Esophagus muscularis mucosa (tissue), 4 donors: ENCODE measurements at regions not wholly inside any gene's neighbourhood (a gene's known extent, or its start where the extent isn't known, plus 50 kb on each side); places are given as distances from the start of the nearest gene placed in this dataset.

ENCODE experiments used
- DNase-seq: peaks from one replicate; pipeline ENCODE4 v3.0.0-alpha.2; 2017; ENCODE audit errors: extremely low spot score
- H3K27ac ChIP-seq, 4 donors: fragments of 200-600 bp; sonication (generic); replicated peaks in 1 of 4; 1 replicate in 3 of 4; 2 replicates in 1 of 4; pipeline ENCODE4 v1.5.1; 2016 to 2019; ENCODE audit warnings: mild to moderate bottlenecking in 1 of 4
- H3K27me3 ChIP-seq, 4 donors: fragments of 200-600 bp; sonication (generic); one replicate each; pipeline versions ENCODE4 v1.5.1 to v1.6.0; 2016 to 2019
- H3K36me3 ChIP-seq, 4 donors: fragments of 200-600 bp; sonication (generic); one replicate each; pipeline ENCODE4 v1.5.1; 2016 to 2019
- H3K4me1 ChIP-seq, 4 donors: fragments of 200-600 bp; sonication (generic); one replicate each; pipeline ENCODE4 v1.5.1; 2016 to 2019
- H3K4me3 ChIP-seq, 4 donors: fragments of 200-600 bp; sonication (generic); 1 replicate in 2 of 4; 2 replicates in 2 of 4; pipeline ENCODE4 v1.5.1; 2016 to 2019; ENCODE audit warnings: mild to moderate bottlenecking in 4 of 4, moderate library complexity in 1 of 4
- H3K9me3 ChIP-seq, 4 donors: fragments of 200-600 bp; sonication (generic); 1 replicate in 3 of 4; 2 replicates in 1 of 4; pipeline ENCODE4 v1.5.1; 2016 to 2019
- CTCF ChIP-seq, 3 experiments: fragments of 200-600 bp in 2 of 3; fragments of 450-650 bp in 1 of 3; sonication (generic) in 2 of 3; IDR thresholded peaks; one replicate each; pipeline ENCODE4 v1.5.1; 2017 to 2019; ENCODE audit warnings: antibody characterized with exemption in 3 of 3, mild to moderate bottlenecking in 2 of 3, moderate library complexity in 1 of 3
- EP300 ChIP-seq: sonication (generic); formaldehyde crosslinking; IDR thresholded peaks from one replicate; pipeline ENCODE4 v1.6.1; 2017; ENCODE audit warnings: antibody characterized with exemption
- POLR2A ChIP-seq: fragments of 450-650 bp; IDR thresholded peaks from one replicate; pipeline ENCODE4 v1.6.1; 2017; ENCODE audit warnings: antibody characterized with exemption, moderate library complexity, mild to moderate bottlenecking, low read depth
- POLR2AphosphoS5 ChIP-seq, 2 donors: sonication (generic); formaldehyde crosslinking; IDR thresholded peaks; one replicate each; pipeline ENCODE4 v1.6.1; 2017; ENCODE audit warnings: antibody characterized with exemption in 2 of 2
- WGBS: methylation state at CpG from one replicate; pipeline ENCODE4 v1.1.5; 2018; 5-methylcytosine and 5-hydroxymethylcytosine counted together
- intact Hi-C: fragments of 100-400 bp; cut with DNase I; formaldehyde crosslinking; loops from one replicate; pipeline ENCODE4 v1.15.1; 2023

- 58% methylated on average over 21 of the region's 24 CpGs for WGBS
- Histone ChIP-seq H3K27ac (no peak overlapping the region), H3K9me3 (no peaks in the 10 kb centered on the region), H3K4me3 (no peak overlapping the region), H3K36me3 (no peaks in the 10 kb centered on the region), H3K4me1 (peaks cover 0 to 22% (median 13%) of the 10 kb centered on the region in 4 donors), H3K27me3 (peaks cover 0 to 50% (median 0%) of the 10 kb centered on the region in 4 donors)
- TF ChIP-seq POLR2A = no peak
- DNase-seq = no peak
- intact Hi-C loops = no loop called here
Observed at GRCh38 chr1:47555841-47556560, 118.2 kb downstream of the FOXD2 start.

GRCh38 chr1:47557066-47557465 is 119.2 kb downstream of the FOXD2 start:
- no peak overlapping the region for H3K27ac ChIP-seq

GRCh38 chr1:47558601-47559593 is 121.1 kb downstream of the FOXD2 start:
- H3K4me1 ChIP-seq = peaks cover 6 to 25% (median 13%) of the 10 kb centered on the region in 4 donors
- intact Hi-C loops = no loop called here
- H3K9me3 ChIP-seq = no peaks in the 10 kb centered on the region
- no peak for DNase-seq
- TF ChIP-seq POLR2A (no peak), CTCF (IDR thresholded peaks at IDR 0.05) (no peak), EP300 (no peak), POLR2AphosphoS5 (IDR thresholded peaks at IDR 0.05) (no peak)
- H3K27me3 ChIP-seq = peaks cover 0 to 47% (median 0%) of the 10 kb centered on the region in 4 donors
- no peaks in the 10 kb centered on the region for H3K36me3 ChIP-seq
- 32% methylated on average over 18 of the region's 18 CpGs for WGBS
- no peak overlapping the region for H3K27ac ChIP-seq
- H3K4me3 ChIP-seq = peak overlapping the region; percentile 7 to 38 (median 16)

More at GRCh38 chr1:47557066-47557465, 119.2 kb downstream of the FOXD2 start:
- Histone ChIP-seq H3K36me3 (no peaks in the 10 kb centered on the region), H3K4me3 (no peak overlapping the region), H3K27me3 (peaks cover 0 to 46% (median 0%) of the 10 kb centered on the region in 4 donors), H3K4me1 (peaks cover 6 to 22% (median 13%) of the 10 kb centered on the region in 4 donors), H3K9me3 (no peaks in the 10 kb centered on the region)
- no peak for DNase-seq
- intact Hi-C loops = no loop called here
- 60% methylated on average over 4 of the region's 4 CpGs for WGBS
- TF ChIP-seq POLR2A (no peak), CTCF (IDR thresholded peaks at IDR 0.05) (no peak), POLR2AphosphoS5 (IDR thresholded peaks at IDR 0.05) (no peak), EP300 (no peak)

- H3K27ac ChIP-seq = no peak overlapping the region
- H3K4me1 ChIP-seq = peaks cover 6 to 25% (median 13%) of the 10 kb centered on the region in 4 donors
Observed at GRCh38 chr1:47559944-47560695, 122.3 kb downstream of the FOXD2 start.

DNA sequence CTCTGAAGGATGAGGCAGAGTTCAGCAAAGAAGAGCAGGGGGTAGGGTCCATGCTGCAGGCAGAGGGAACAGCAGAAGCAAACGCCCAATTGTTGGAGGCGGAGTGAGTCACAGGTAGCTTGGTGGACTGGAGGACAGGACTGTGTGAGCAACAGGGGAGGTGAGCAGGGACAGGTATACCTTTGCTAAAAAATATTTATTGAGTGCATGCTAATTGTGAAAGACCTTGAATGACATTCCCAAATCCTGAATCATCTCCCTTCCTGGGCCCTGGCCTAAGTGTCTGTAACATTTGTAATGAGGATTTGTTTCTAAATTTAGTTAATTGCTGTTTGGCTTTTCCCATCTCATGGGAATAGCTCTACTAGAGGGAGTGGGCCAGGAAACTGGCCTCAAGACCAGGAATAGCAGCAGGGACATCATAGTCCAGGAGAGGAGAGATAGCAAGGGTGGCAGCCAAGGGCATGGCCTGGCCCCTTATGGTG is 123.7 kb downstream of the FOXD2 start:
- no peak for DNase-seq
- intact Hi-C loops = no loop called here
- Histone ChIP-seq H3K27me3 (peaks cover 0 to 51% (median 0%) of the 10 kb centered on the region in 4 donors), H3K4me3 (no peak overlapping the region), H3K4me1 (peaks cover 6 to 19% (median 13%) of the 10 kb centered on the region in 4 donors), H3K9me3 (no peaks in the 10 kb centered on the region), H3K36me3 (no peaks in the 10 kb centered on the region), H3K27ac (no peak overlapping the region)
- WGBS = 86% methylated on average over 2 of the region's 2 CpGs
- TF ChIP-seq POLR2AphosphoS5 (IDR thresholded peaks at IDR 0.05) = no peak
- TF ChIP-seq CTCF (IDR thresholded peaks at IDR 0.05) = no peak

More at GRCh38 chr1:47559944-47560695, 122.3 kb downstream of the FOXD2 start:
- Histone ChIP-seq H3K9me3 (no peaks in the 10 kb centered on the region), H3K4me3 (no peak overlapping the region), H3K27me3 (peaks cover 0 to 52% (median 0%) of the 10 kb centered on the region in 4 donors), H3K36me3 (no peaks in the 10 kb centered on the region)
- 82% methylated on average over 7 of the region's 7 CpGs for WGBS
- intact Hi-C loops = no loop called here
- no peak for TF ChIP-seq POLR2A
- DNase-seq = no peak
